SK-N-SH treated with all-trans-retinoic acid at 6 μM for 48 hours (cell line): ENCODE measurements at regions not wholly inside any gene's neighbourhood (a gene's known extent, or its start where the extent isn't known, plus 50 kb on each side); places are given as distances from the start of the nearest gene placed in this dataset.

Source experiments
- ARNTL ChIP-seq: fragments of 450-650 bp; formaldehyde crosslinking; IDR thresholded peaks from 2 replicates; pipeline ENCODE4 v1.5.0; 2020; ENCODE audit warnings: low read depth, mild to moderate bottlenecking, moderate library complexity, borderline replicate concordance
- ZNF565 ChIP-seq: fragments of 450-650 bp; formaldehyde crosslinking; conservative IDR thresholded peaks from 2 replicates; pipeline ENCODE4 v1.5.0; 2020; ENCODE audit warnings: low read depth, mild to moderate bottlenecking, moderate library complexity

DNA sequence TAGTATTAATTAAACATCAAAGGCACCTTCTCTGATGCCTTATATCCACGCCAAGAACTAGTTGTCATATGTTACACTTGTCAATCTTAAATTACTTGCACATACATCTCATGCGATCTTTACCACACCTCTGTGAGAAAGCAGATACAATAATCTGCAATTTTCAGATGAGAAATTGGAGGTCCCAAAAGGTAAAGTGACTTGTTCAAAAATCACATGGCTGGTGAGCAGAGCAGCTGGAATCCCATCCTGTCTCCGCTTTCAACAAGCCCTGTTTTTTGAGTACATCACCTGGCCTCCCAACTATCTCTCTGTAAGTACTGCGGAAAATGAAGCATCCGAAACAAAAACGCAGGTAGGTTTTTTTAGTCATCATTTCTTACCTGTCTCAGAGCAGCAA, 203.4 kb upstream of the FOXN3 start:
- TF ChIP-seq ZNF565 (CRISPR knock-in tag) = no peak
- TF ChIP-seq ARNTL (CRISPR knock-in tag) = no peak
